Osteocyte (in vitro differentiated cells): ENCODE measurements at regions not wholly inside any gene's neighbourhood (a gene's known extent, or its start where the extent isn't known, plus 50 kb on each side); places are given as distances from the start of the nearest gene placed in this dataset.

Experiments
- DNase-seq: peaks from one replicate; pipeline ENCODE4 v3.0.0; 2021; ENCODE audit warnings: mixed read lengths; ENCODE audit not compliant: unreplicated experiment; ENCODE audit errors: extremely low spot score
- H3K27ac Mint-ChIP-seq: one replicate; pipeline ENCODE4 v1.8.0; 2021; ENCODE audit warnings: mild to moderate bottlenecking, mixed read lengths; ENCODE audit not compliant: unreplicated experiment
- H3K27me3 Mint-ChIP-seq: one replicate; pipeline ENCODE4 v1.8.0; 2021; ENCODE audit warnings: mixed read lengths; ENCODE audit not compliant: unreplicated experiment
- H3K36me3 Mint-ChIP-seq: one replicate; pipeline ENCODE4 v1.8.0; 2021; ENCODE audit warnings: mixed read lengths; ENCODE audit not compliant: unreplicated experiment
- H3K4me1 Mint-ChIP-seq: one replicate; pipeline ENCODE4 v1.8.0; 2021; ENCODE audit warnings: mixed read lengths; ENCODE audit not compliant: unreplicated experiment
- H3K4me3 Mint-ChIP-seq: one replicate; pipeline ENCODE4 v1.8.0; 2021; ENCODE audit warnings: mild to moderate bottlenecking, moderate library complexity, mixed read lengths; ENCODE audit not compliant: unreplicated experiment
- H3K9me3 Mint-ChIP-seq: one replicate; pipeline ENCODE4 v1.8.0; 2021; ENCODE audit warnings: mixed read lengths; ENCODE audit not compliant: unreplicated experiment
- TF ChIP-seq, protein P1 (sequence below): fragments of 200-600 bp; sonication (generic); IDR thresholded peaks from 2 replicates; pipeline ENCODE4 v1.5.0; 2021; ENCODE audit warnings: antibody characterized with exemption, mild to moderate bottlenecking, moderate library complexity

DNA sequence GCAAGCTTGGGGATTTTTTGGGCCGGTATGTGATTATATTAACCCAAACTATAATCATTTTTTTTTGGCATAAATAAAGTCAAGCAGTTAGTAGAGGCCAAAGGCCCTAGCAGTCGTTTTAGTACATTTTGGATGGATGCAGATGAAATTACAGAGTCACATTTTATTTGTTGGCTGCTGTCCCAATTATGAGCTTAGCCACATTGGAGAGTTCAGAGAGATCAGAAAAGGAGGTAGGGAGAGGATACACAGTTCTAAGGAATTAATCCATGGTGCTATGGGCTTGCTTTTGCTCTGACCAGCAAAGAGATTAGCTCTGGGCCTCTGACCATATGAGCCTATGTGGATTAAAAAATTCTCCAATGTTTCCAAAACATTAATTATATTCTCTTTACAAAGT lies 395.1 kb downstream of the RAPGEF2 start:
- Mint-ChIP-seq H3K4me3 (no peak overlapping the region), H3K27ac (no peak overlapping the region), H3K27me3 (peaks cover 56% of the 10 kb centered on the region), H3K9me3 (no peaks in the 10 kb centered on the region), H3K4me1 (peaks cover 2% of the 10 kb centered on the region), H3K36me3 (no peaks in the 10 kb centered on the region)
- TF ChIP-seq, protein P1, sequence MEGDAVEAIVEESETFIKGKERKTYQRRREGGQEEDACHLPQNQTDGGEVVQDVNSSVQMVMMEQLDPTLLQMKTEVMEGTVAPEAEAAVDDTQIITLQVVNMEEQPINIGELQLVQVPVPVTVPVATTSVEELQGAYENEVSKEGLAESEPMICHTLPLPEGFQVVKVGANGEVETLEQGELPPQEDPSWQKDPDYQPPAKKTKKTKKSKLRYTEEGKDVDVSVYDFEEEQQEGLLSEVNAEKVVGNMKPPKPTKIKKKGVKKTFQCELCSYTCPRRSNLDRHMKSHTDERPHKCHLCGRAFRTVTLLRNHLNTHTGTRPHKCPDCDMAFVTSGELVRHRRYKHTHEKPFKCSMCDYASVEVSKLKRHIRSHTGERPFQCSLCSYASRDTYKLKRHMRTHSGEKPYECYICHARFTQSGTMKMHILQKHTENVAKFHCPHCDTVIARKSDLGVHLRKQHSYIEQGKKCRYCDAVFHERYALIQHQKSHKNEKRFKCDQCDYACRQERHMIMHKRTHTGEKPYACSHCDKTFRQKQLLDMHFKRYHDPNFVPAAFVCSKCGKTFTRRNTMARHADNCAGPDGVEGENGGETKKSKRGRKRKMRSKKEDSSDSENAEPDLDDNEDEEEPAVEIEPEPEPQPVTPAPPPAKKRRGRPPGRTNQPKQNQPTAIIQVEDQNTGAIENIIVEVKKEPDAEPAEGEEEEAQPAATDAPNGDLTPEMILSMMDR = no peak
- no peak for DNase-seq

DNA sequence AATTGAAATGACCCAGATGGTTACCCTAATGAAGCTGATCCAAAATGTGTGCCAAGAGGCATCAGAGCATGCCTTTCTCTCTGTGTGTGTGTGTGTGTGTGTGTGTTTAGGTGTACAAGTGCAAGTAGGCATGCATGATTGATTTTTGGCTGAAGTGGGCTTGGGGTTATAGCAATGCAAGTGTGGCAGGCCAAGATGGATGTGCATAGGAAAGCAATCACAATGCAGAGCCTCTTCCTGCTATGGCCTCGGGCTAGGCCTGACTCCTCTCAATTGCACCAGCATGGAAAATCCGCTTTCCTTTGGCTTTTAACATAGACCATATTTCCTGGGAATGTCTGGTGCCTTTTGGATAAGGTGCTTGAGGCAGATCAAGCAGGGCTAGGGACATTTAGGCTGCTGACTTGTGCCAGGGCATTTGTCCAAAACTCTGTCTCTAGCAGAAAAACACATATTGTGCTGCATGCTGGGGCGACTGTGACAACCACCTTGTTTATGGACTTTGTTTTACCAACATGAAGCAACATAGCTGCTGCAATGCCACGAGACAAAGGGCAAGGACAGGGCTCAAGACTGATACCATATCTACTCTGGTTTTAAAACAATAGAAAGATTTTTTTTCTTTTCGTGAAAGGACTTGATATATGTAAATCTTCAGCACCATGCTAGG lies 395.7 kb downstream of the RAPGEF2 start:
- Mint-ChIP-seq H3K27me3 (peaks cover 56% of the 10 kb centered on the region), H3K36me3 (no peaks in the 10 kb centered on the region), H3K9me3 (no peaks in the 10 kb centered on the region), H3K4me1 (peaks cover 2% of the 10 kb centered on the region), H3K4me3 (no peak overlapping the region), H3K27ac (no peak overlapping the region)
- TF ChIP-seq, protein P1 = no peak
- no peak for DNase-seq

DNA sequence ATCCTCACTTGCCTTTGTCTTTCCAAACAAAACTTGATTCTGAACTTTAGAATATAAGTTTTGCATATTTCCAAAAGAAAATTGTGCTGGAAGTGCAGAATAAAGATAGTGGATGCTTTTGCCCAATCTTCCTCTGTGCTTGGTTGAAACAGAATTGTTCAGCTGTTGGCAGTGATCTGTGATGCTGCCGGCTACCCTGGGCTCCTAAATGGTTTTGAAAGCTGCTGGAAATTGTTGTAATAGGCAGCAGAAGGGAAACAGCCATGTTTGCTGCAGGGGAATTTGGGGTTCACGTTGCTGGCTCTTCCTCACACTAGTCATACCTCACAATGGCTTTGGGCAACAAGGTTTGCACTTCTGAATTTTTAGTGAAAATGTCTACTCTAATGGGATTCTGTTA lies 398.0 kb downstream of the RAPGEF2 start:
- H3K4me1 Mint-ChIP-seq = peaks cover 7% of the 10 kb centered on the region
- H3K27ac Mint-ChIP-seq = no peak overlapping the region
- H3K27me3 Mint-ChIP-seq = peaks cover 66% of the 10 kb centered on the region
- no peak for DNase-seq
- no peak overlapping the region for H3K4me3 Mint-ChIP-seq
- no peaks in the 10 kb centered on the region for H3K36me3 Mint-ChIP-seq
- H3K9me3 Mint-ChIP-seq = no peaks in the 10 kb centered on the region
- TF ChIP-seq, protein P1 = no peak

DNA sequence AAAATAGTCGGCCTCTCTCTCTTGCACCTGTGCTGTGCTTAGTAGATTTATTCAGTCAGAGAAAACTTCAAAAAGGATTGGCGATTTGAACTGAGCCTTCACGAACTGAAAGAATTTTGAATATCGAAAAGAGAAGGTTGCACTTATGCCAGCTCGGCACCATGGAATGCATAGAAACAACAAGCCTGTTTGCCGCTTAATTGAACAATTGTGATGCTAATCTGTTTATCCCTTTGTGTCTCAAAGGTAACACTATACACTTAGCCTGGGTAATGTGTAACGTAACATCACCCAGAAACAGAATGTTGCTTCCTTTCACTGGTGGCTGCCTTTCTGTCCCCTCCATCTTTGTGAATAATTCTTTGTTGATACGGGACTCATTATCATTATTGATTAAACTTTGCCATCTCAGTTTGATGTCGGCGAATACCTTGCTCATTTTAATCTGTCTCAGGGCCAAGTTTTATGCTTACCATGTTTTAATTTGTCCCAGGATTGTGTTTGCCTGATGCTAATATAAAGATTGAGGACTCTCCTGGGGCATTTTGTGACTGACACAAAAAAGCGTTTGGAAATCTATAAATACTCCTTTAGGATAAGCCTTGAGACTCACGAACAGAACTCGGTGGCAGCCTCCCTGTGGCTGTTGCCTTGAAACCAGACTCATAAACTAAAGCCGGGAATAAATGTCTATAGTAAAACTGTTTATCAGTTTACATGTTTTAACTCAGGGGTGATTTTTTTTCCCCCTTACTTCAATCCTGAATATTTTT lies 400.5 kb downstream of the RAPGEF2 start:
- H3K9me3 Mint-ChIP-seq = no peaks in the 10 kb centered on the region
- no peak for DNase-seq
- no peak overlapping the region for H3K27ac Mint-ChIP-seq
- peaks cover 78% of the 10 kb centered on the region for H3K27me3 Mint-ChIP-seq
- TF ChIP-seq, protein P1 = no peak
- H3K36me3 Mint-ChIP-seq = no peaks in the 10 kb centered on the region
- H3K4me3 Mint-ChIP-seq = no peak overlapping the region
- peaks cover 5% of the 10 kb centered on the region for H3K4me1 Mint-ChIP-seq

DNA sequence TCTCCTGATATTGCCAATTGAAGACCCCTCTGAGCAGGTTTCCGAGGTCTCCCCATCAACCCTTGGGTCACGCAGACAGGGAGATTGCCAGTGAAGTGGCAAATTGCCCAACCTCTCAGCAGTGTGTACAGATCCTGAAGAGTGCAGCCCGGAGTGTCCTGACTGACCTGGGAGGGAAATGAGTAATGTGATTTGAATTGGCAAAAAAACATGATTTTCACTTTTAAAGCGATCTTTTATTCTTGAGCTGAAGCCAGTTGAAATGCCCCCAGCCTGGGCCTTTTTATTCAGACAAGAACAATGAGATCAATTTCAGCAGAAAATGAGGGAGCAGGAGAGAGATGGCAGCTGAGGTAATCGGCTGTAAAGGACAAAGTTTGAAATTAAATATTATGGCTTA lies 401.8 kb downstream of the RAPGEF2 start:
- Mint-ChIP-seq H3K27me3 (peaks cover 72% of the 10 kb centered on the region), H3K4me3 (no peak overlapping the region), H3K27ac (no peak overlapping the region), H3K9me3 (no peaks in the 10 kb centered on the region), H3K4me1 (peaks cover 5% of the 10 kb centered on the region), H3K36me3 (no peaks in the 10 kb centered on the region)
- no peak for DNase-seq
- TF ChIP-seq, protein P1 = no peak
